GM21367 (cell line): ENCODE measurements at regions not wholly inside any gene's neighbourhood (a gene's known extent, or its start where the extent isn't known, plus 50 kb on each side); places are given as distances from the start of the nearest gene placed in this dataset.
"Not testable (repeated sequence)": the region's sequence is repeated elsewhere in the genome, so short reads cannot be mapped to it uniquely, and the experiment has no call there.

Experiments
- ATAC-seq: cut with Tn5 transposase; IDR thresholded peaks from one replicate; pipeline ENCODE4 v1.9.1; 2021; ENCODE audit not compliant: unreplicated experiment

GRCh38 chr9:108803428-108804065 is 52.2 kb downstream of the ACTL7B start:
- ATAC-seq = no peak

- no peak for ATAC-seq
Measured at GRCh38 chr9:108802967-108803366, 52.8 kb downstream of the ACTL7B start.

GRCh38 chr9:108801949-108802348 is 53.8 kb downstream of the ACTL7B start:
- no peak for ATAC-seq

DNA sequence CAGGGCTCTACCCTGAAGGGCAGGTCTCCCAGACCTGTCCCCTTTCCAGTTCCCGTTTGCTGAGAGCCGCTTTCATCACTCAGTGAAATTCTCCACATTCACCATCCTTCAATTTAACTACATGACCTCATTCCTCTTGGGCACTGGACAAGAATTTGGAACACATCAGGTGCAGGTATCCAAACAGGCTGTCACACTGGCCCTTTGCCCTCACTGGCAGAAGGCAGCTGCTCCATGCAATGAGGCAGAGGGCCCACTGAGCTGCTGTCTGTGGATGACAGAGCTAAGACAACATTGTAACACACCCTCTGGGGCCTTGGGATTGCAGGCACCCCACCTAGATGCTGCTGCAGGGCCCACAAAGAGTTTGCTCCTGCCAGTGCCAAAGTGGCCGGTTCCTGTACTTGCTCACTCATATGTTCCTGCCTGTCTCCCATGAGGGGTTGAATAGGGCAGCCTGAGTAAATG is 55.1 kb downstream of the ACTL7B start:
- ATAC-seq = no peak

DNA sequence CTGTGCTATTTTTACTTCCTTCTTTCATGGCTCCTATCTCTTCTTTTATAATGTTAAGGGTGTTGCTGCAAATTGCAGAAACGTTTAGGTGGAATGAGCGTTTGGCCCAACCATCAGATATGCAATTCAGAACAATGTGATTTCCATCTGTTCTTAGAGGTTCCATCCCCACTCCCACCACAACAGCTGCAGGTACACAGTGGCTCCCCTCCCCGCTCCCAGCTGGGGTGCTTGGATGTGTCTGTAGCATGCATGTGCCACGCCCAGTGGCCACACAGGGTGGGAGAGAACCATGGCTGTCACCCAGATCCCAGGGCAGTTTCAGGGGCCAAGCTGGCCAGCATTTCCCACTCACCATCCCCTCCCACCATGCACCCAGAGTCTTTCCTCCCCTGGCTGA is 62.2 kb downstream of the ACTL7B start:
- no peak for ATAC-seq

DNA sequence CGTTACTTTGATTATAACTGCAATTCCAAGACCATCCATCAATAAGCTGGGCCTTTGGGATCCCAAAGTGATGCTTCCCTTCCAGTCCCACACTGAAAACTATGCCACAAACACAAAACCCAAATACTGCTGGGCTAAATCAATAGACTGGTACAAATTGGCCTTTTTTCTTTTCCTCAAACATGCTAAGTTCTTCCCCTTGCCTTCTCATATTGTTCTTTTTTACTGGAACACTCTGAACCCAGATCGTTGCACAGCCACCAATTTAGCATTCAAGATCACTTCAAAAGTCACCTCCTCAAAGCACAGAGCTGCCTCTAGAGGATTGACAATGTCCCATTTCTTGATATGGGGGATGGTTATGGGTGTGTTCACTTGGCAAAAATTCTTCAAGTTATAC is 66.0 kb downstream of the ACTL7B start:
- ATAC-seq = no peak

- ATAC-seq = no peak
Measured at GRCh38 chr9:108787690-108788048, 68.1 kb downstream of the ACTL7B start.

- ATAC-seq = no peak
Measured at GRCh38 chr9:108786901-108787689, 68.7 kb downstream of the ACTL7B start.

DNA sequence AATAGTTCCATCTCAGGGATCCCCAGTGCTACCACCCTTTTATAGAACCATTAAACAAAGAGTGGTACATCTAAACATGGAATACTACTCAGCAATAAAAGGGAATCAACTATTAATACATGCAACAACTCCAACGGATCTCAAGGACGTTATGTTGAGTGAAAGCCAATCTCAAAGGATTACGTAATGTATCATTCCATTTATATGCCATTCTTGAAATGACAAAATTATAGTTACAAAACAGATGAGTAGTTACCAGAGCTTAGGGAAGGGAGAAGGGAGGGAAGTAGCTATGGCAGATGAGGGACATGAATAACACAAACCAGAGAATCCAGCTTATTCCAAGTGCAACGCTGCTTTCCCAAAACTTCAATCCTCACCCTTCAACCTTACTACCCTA is 69.5 kb downstream of the ACTL7B start:
- ATAC-seq = no peak

- no peak for ATAC-seq
Measured at GRCh38 chr9:108784998-108785397, 70.8 kb downstream of the ACTL7B start.

DNA sequence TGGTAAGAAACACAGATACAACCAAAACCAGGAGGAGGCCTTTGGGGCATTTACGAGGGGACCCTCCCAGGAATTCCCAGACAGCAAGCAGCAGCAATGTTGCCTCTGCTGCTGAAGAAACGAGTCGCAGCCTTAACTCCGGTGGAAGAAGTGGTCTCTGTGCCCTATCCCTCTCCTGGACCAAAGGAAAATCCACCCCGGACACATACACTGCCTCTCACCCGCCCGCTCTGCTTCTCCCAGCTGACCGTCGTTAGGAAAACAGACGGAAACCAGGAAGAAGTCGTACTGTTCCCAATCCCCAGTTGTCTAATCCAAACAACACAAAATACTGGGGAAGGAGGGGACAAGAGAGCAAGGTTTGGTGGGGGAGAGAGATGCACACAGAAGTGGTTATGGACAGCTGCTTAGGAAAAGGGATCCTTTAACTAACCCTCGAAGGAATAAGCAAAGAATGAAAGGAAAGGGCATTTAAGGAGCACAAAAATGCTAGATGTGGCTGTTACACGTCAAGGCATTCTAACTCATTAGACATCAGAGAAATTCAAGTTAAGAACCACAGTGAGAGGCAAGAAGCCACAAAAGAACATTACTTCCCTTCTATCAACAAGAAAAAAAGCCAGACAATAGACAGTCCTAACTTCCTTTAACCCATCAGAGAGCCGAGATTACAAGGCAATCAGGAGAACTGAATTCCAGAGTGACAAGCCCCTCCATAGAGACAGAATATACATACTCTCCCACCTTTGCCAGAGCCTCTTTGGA is 71.9 kb downstream of the ACTL7B start:
- ATAC-seq = no peak

GRCh38 chr9:108783326-108783725 is 72.5 kb downstream of the ACTL7B start:
- no peak for ATAC-seq

DNA sequence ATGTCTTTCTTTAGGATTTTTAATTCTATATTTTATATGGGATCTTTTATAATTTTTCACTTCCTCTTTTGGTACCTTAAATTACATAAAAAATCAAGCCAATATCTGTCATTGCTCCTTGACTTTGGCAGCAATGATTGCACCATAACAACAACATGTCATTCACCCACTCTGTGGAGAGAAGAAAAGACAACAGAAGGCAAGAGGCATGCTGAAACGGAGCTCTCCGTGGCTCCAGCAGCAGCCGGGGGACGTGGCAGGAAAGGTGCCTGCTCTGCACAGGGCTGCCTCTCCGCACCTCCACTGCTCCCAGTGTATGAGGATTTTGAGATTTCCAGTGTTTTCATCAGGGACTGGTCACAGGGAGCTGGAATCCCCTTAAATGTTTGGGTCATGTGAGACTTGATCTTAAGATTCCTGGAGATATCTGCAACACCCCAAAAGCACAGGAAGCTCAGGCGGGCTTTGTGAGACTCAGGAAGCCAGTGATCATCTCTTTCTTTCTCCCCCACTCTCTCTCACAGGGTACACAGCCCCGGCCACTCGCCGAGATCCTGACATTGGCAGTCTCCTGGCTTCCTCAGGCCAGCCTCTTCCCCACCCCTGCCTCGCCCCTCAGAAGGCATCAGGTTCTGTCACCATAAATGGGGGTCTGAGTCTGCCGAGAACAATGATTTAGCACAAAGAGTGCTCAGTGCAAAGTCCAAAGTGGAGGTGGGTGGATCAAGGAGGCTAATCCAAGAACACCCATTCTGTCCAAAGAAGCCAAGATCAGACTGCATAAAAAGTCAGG is 74.6 kb downstream of the ACTL7B start:
- ATAC-seq = no peak

DNA sequence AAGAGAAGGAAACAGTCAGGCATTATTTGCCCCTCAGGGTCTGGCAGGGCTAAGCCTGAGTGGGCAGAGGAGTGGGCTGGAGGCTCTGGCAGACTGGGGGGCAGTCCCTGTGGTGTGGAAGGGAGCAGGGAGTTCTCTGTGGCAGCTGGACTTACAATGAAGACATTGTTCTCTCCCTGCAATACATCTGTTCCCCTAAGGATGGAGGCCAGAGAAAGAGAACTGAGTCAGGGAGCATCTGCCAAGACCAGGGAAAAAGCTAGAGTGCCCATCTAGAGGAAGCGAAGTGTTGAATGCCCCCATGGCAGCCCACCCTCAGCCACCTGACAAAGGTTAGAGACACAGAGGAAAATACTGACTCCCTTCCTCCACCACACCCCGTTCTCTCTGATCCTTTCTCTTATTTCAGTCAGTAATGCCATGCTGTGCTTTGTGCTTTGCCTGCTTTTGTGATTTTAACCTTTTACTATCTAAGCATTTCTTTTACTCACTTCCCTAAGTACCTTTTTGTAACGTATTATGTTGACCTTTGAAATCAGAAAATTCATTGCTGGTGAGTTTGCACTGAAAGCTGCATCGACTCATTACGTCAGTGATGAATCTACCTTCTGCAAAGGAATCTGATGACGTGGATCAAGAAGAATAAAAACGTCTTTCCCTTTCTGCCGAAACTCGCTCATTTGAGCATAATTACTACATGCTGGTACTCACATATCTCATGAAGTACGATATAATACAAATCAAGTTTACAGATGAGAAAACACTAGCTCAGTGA is 76.0 kb downstream of the ACTL7B start:
- no peak for ATAC-seq

DNA sequence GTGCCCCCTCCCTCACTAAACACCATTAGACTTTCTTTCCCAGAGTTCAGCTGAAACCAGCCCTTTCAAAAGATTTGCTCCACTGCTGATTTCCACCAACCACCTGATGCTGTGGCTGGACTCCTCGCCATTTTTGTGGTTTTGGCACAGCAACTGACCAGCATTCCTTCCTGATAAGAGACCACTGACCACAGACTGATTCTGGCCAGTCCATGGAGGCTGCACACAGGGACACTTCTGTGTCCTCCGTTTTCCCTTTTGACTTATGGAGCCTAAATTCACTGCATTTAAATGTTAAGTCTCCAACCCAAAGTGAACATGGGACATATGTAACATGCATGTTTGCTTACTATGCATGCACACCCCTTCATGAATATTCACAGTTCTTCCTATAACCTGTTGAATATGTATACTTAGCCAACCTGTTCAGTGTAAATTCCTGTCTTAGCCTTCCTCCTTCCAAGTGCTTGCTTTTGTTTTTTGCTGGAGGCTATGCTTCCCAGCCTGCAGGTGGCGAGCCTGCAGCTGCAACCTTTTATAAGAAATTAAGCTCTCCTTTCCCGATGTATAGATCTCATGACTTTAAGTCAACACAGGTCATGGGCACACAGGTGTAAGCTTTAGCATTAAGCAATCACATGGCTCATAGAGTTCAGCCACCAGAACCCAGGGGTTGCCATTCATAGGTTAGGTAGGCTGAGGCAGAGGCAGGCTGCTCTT is 78.7 kb downstream of the ACTL7B start:
- no peak for ATAC-seq

DNA sequence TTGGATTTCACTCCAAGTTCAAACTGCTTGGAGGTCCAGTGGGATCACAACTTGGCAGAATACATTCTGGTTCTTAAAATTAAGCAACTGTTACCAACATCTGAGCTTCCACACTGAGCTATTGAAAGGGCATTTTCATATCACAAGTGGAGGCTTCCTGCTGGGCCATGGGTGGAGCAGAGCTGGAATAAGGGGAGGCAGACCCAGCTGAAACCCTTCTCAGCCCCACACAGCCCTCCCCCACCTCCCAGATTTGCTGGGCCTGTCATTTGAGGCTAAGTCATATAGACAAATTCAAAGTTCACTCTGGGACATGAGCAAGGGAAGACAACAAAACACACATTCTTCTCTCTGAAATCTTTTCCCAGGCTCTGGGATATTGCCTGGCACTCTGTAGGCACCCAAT is 79.9 kb downstream of the ACTL7B start:
- no peak for ATAC-seq

GRCh38 chr9:108774088-108774487 is 81.7 kb downstream of the ACTL7B start:
- ATAC-seq = not testable (repeated sequence)

DNA sequence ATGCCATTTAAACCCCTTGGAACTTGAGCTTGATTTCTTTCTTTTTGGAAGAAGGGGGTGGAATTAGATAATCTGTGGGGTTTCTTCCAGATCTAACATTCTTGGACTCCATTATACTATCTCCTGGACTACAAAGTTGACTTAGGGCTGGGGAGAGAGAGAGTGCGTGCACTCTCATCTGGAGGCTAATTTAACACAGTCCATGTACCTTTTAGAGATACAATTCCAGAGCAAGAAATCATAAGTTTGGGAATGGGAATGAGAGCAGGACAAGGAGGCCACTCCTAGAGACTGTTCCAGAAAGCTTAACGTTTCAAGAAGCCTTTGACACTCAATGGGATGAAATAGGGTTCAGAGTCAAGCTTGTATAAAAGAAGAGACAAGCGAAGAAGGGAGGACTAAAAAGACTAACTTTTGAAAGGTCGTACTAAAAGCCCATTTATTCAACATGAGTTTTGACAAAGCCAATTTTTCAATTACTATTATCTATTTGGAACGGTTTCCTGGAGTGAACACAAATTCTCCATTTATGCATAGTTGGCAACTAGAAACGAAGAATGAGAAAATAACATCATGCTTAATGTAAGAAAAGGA is 83.4 kb downstream of the ACTL7B start:
- no peak for ATAC-seq

DNA sequence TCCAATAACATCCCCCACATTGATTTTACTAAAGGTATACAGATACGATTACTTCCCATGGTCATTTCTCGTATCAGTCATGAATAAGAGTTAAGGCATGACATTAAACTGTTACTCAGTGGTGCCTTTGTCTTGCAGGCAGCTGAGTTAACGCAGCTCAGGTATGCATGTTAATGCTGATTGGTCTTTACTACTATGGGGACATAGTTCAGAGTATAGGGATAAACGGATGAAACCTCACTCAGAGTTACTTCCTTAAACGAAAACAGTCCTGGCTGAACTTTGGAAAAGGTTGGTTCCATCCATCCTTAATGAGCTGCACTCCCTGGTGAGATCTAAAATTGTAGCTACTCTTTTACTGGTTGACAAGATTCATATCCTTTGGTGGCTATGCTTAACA is 87.0 kb downstream of the ACTL7B start:
- no peak for ATAC-seq
